Endothelial cell of umbilical vein (primary cell): ENCODE measurements at regions not wholly inside any gene's neighbourhood (a gene's known extent, or its start where the extent isn't known, plus 50 kb on each side); places are given as distances from the start of the nearest gene placed in this dataset.
A peak's percentile ranks its signal among the peaks of the same experiment; 100 is the strongest.

Experiments used
- BruUV-seq: library from RNA; stranded (reverse); fragments of 400-500 nt; replicated peaks from 2 replicates; lab custom pipeline; 2021; lab: Mats Ljungman, UMichigan
- CTCF ChIA-PET: fragments of 300-600, 350-600 bp; sonication (Branson Sonifier 250); formaldehyde crosslinking; loops from one replicate; lab custom pipeline; 2021; ENCODE audit warnings: antibody characterized with exemption, inconsistent platforms; lab: Charles Lee
- POLR2A ChIA-PET: fragments of 300-600, 350-600 bp; sonication (Branson Sonifier 250); formaldehyde crosslinking; loops from one replicate; lab custom pipeline; 2021; ENCODE audit warnings: antibody characterized with exemption, inconsistent platforms; lab: Charles Lee
- DNase-seq: peaks from one replicate; pipeline ENCODE4 v3.0.0-alpha.2; 2011; ENCODE audit warnings: low read depth, low spot score
- FAIRE-seq: peaks from 2 replicates; lab custom pipeline; 2011; peaks lifted over from hg19 to GRCh38; lab: Jason Lieb, UNC
- H2AFZ ChIP-seq: 2 replicates; pipeline ENCODE4 v1.6.0; 2012; ENCODE audit warnings: low read depth, low read length, control low read depth, inconsistent platforms
- H3K27ac ChIP-seq: 2 replicates; pipeline ENCODE4 v1.5.1; 2011; ENCODE audit warnings: low read depth, mild to moderate bottlenecking, control low read depth, low read length, moderate library complexity; ENCODE audit not compliant: insufficient read depth
- H3K27me3 ChIP-seq, 2 experiments: 2 replicates each; pipeline versions ENCODE4 v1.6.0 to v1.6.1; 2011; ENCODE audit warnings: low read length in 2 of 2, mixed read lengths in 1 of 2; ENCODE audit not compliant: control insufficient read depth in 2 of 2, insufficient read depth in 2 of 2
- H3K36me3 ChIP-seq, 2 experiments: 2 replicates in 1 of 2; 3 replicates in 1 of 2; pipeline ENCODE4 v1.5.1; 2011; ENCODE audit warnings: low read length in 2 of 2, mild to moderate bottlenecking in 1 of 2, moderate library complexity in 1 of 2; ENCODE audit not compliant: control insufficient read depth in 2 of 2, insufficient read depth in 2 of 2; ENCODE audit errors: extremely low read depth in 1 of 2
- H3K4me1 ChIP-seq: 3 replicates; pipeline ENCODE4 v1.5.1; 2011; ENCODE audit warnings: mild to moderate bottlenecking, low read length; ENCODE audit not compliant: control insufficient read depth, insufficient read depth; ENCODE audit errors: extremely low read depth
- H3K4me2 ChIP-seq: 2 replicates; pipeline ENCODE4 v1.6.1; 2011; ENCODE audit warnings: low read length, control low read depth, mixed read lengths; ENCODE audit not compliant: insufficient read depth
- H3K4me3 ChIP-seq, 3 experiments: fragments of 200-600 bp in 1 of 3; sonication (generic), shearing (Covaris generic) in 1 of 3; replicated peaks in 1 of 3; 2 replicates each; pipeline ENCODE4 v1.5.1; 2011 to 2016; ENCODE audit warnings: control low read depth in 3 of 3, low read length in 3 of 3, mild to moderate bottlenecking in 2 of 3, inconsistent platforms in 1 of 3, low read depth in 1 of 3, moderate library complexity in 1 of 3; ENCODE audit not compliant: insufficient read depth in 1 of 3
- H3K79me2 ChIP-seq: 2 replicates; pipeline ENCODE4 v1.6.0; 2012; ENCODE audit warnings: low read length, inconsistent platforms; ENCODE audit not compliant: control insufficient read depth, insufficient read depth
- H3K9ac ChIP-seq: replicated peaks from 2 replicates; pipeline ENCODE3; 2011; ENCODE audit warnings: low read length, control low read depth; ENCODE audit not compliant: insufficient read depth; ENCODE audit errors: extremely low read depth
- H3K9me1 ChIP-seq: replicated peaks from 3 replicates; pipeline ENCODE4 v1.6.0; 2011; ENCODE audit warnings: mild to moderate bottlenecking, low read length; ENCODE audit not compliant: control insufficient read depth, insufficient read depth; ENCODE audit errors: extremely low read depth
- H3K9me3 ChIP-seq: replicated peaks from 2 replicates; pipeline ENCODE4 v1.5.1; 2012; ENCODE audit warnings: low read length, inconsistent platforms; ENCODE audit not compliant: control insufficient read depth, insufficient read depth
- H4K20me1 ChIP-seq: replicated peaks from 2 replicates; pipeline ENCODE3; 2011; ENCODE audit warnings: mild to moderate bottlenecking, low read length; ENCODE audit not compliant: control insufficient read depth, insufficient read depth; ENCODE audit errors: extremely low read depth
- CTCF ChIP-seq, 2 donors: IDR thresholded peaks; 1 replicate in 1 of 2; 2 replicates in 1 of 2; pipeline ENCODE4 v1.5.1; 2011; ENCODE audit warnings: low read length in 2 of 2, mild to moderate bottlenecking in 2 of 2, moderate library complexity in 2 of 2, control low read depth in 1 of 2, inconsistent platforms in 1 of 2, low read depth in 1 of 2; ENCODE audit not compliant: insufficient read depth in 1 of 2; ENCODE audit errors: extremely low read depth in 1 of 2
- FOS ChIP-seq: IDR thresholded peaks from 2 replicates; pipeline ENCODE4 v1.6.1; 2011; ENCODE audit warnings: mild to moderate bottlenecking, low read length, moderate library complexity, borderline replicate concordance; ENCODE audit not compliant: insufficient read depth
- GATA2 ChIP-seq: IDR thresholded peaks from 2 replicates; pipeline ENCODE4 v1.7.0; 2011; ENCODE audit warnings: low read depth, mild to moderate bottlenecking, moderate library complexity, mixed read lengths, low read length; ENCODE audit not compliant: insufficient read length, insufficient read depth
- POLR2A ChIP-seq: IDR thresholded peaks from 2 replicates; pipeline ENCODE4 v1.6.1; 2012; ENCODE audit warnings: low read depth, mild to moderate bottlenecking, control low read depth, low read length
- dilution Hi-C: fragments of 300-500 bp; cut with MboI; formaldehyde crosslinking; loops from one replicate; pipeline ENCODE4 v1.15.0; 2019; ENCODE audit warnings: low sequenced_read_pairs; ENCODE audit not compliant: extremely low pct_ligation_motif_present
- intact Hi-C: fragments of 100-400 bp; cut with micrococcal nuclease; formaldehyde crosslinking; loops from one replicate; pipeline ENCODE4 v1.10.0; 2022
- TF ChIP-seq, protein P1 (sequence below): IDR thresholded peaks from 2 replicates; pipeline ENCODE4 v1.6.1; 2011; ENCODE audit not compliant: insufficient read depth, insufficient read length

- no TSS peak for BruUV-seq
- POLR2A ChIA-PET: no interaction called here
Measured at GRCh38 chr4:11790230-11790629, 361.5 kb upstream of the HS3ST1 start.

GRCh38 chr4:11783588-11783987 lies 354.9 kb upstream of the HS3ST1 start:
- Histone ChIP-seq H3K4me3 (no peak overlapping the region), H3K27ac (no peak overlapping the region), H3K9me1 (no peaks in the 10 kb centered on the region), H3K36me3 (no peaks in the 10 kb centered on the region), H4K20me1 (no peaks in the 10 kb centered on the region), H3K79me2 (no peaks in the 10 kb centered on the region), H3K4me1 (no peaks in the 10 kb centered on the region), H3K4me2 (no peak overlapping the region), H3K9me3 (no peaks in the 10 kb centered on the region), H2AFZ (no peak overlapping the region), H3K27me3 (no peaks in the 10 kb centered on the region), H3K9ac (no peak overlapping the region)
- TF ChIP-seq, protein P1, sequence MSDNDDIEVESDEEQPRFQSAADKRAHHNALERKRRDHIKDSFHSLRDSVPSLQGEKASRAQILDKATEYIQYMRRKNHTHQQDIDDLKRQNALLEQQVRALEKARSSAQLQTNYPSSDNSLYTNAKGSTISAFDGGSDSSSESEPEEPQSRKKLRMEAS: no peak
- TF ChIP-seq FOS: peak; percentile 32
- POLR2A ChIA-PET: no interaction called here
- dilution Hi-C loops (no loop called here), intact Hi-C loops (no loop called here)
- DNase-seq (no peak), FAIRE-seq (no peak)
- CTCF ChIA-PET: interaction anchor here (0.7 to 1.9 kb wide), 3 partner anchors 18 to 171 kb away, joined by 3 to 7 read pairs (median 5); no protein-coding TSS in a partner anchor
- no TSS peak for BruUV-seq

More at GRCh38 chr4:11790230-11790629, 361.5 kb upstream of the HS3ST1 start:
- H2AFZ ChIP-seq: no peak overlapping the region
- H3K9me1 ChIP-seq: no peaks in the 10 kb centered on the region
- no peak overlapping the region for H3K9ac ChIP-seq
- TF ChIP-seq FOS: no peak
- TF ChIP-seq CTCF (IDR thresholded peaks at IDR 0.05; ENCODE audit: extremely low read depth in 1 of 2, insufficient read depth in 1 of 2, low read depth in 1 of 2, low read length in 2 of 2): no peak
- TF ChIP-seq GATA2: no peak
- no peak for TF ChIP-seq POLR2A
- no peaks in the 10 kb centered on the region for H3K27me3 ChIP-seq
- H3K4me2 ChIP-seq: no peak overlapping the region
- no peaks in the 10 kb centered on the region for H4K20me1 ChIP-seq
- no peaks in the 10 kb centered on the region for H3K36me3 ChIP-seq
- H3K4me3 ChIP-seq: no peak overlapping the region
- intact Hi-C loops: no loop called here
- no peak for FAIRE-seq
- no peak for DNase-seq
- dilution Hi-C loops: no loop called here
- no peaks in the 10 kb centered on the region for H3K9me3 ChIP-seq
- CTCF ChIA-PET: interaction anchor here (1.4 kb wide), 1 partner anchor 24 kb away, joined by 6 read pairs; no protein-coding TSS in a partner anchor
- no peaks in the 10 kb centered on the region for H3K4me1 ChIP-seq
- H3K79me2 ChIP-seq: no peaks in the 10 kb centered on the region
- H3K27ac ChIP-seq: no peak overlapping the region
